HS-5 (cell line): ENCODE measurements at regions not wholly inside any gene's neighbourhood (a gene's known extent, or its start where the extent isn't known, plus 50 kb on each side); places are given as distances from the start of the nearest gene placed in this dataset.
A peak's percentile ranks its signal among the peaks of the same experiment; 100 is the strongest.

Source experiments
- DNase-seq: peaks from one replicate; pipeline ENCODE4 v3.0.0-alpha.2; 2012; ENCODE audit warnings: low read depth

DNA sequence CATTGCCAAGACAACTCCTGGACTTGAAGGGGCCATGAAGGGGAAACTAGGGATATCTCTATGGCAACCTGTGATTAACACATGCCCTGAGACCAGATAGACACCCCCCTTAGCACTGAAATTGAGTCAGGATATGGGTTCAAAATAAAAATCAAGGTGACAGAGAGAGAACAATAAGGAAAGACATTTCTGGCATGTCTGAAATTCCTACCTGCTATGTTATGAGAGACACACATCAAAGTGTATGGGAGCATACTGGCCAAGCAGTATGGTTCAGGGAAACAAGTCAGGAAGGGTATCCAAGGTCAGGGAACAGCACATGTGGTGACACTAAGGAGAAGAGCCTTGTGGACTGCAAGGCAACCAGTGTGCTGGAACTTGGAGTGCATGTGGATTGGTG is 388.7 kb downstream of the SHQ1 start:
- DNase-seq: no peak

- DNase-seq: no peak
Observed at GRCh38 chr3:72458375-72458774, 389.9 kb downstream of the SHQ1 start.

GRCh38 chr3:72454441-72454840 is 393.8 kb downstream of the SHQ1 start:
- no peak for DNase-seq

GRCh38 chr3:72453706-72454105 is 394.5 kb downstream of the SHQ1 start:
- DNase-seq: no peak

DNA sequence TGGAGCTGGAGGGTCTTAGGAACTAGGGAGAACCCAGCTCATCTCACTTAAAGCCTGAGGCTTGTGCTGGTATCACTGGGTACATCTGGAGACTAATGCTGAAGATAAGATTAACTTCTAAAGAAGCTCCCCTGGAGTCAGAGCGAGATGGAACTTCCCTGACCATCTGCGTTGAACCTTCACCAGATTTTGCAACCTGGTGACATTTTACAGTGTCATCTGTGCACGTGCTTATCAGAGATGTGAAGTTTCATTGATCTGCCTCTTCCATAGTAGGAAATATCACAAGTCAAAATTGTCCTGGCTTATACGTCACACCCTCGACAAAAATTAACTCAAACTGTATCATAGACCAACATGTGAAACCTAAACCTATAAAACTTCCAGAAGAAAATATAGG is 395.5 kb downstream of the SHQ1 start:
- no peak for DNase-seq

GRCh38 chr3:72451841-72452240 is 396.4 kb downstream of the SHQ1 start:
- DNase-seq: no peak

GRCh38 chr3:72449551-72449950 is 398.7 kb downstream of the SHQ1 start:
- DNase-seq: no peak

DNA sequence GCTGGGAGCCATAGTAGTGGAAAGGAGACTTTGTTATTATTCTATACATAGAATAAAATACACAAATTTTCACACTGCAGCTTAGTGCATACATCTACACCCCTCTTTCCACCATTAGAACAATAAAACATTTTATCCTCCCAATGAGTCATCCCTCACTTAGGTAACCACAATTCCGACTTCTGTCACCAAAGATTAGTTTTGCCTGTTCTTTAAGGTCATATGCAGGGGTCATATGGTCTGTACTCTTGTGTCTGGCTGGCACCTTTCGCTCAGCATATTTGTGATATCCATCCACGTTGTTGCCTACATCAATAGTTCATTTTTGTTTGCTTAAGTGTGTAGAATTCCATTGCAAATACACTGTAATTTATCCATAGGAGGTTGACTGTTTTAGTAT is 399.4 kb downstream of the SHQ1 start:
- no peak for DNase-seq

DNA sequence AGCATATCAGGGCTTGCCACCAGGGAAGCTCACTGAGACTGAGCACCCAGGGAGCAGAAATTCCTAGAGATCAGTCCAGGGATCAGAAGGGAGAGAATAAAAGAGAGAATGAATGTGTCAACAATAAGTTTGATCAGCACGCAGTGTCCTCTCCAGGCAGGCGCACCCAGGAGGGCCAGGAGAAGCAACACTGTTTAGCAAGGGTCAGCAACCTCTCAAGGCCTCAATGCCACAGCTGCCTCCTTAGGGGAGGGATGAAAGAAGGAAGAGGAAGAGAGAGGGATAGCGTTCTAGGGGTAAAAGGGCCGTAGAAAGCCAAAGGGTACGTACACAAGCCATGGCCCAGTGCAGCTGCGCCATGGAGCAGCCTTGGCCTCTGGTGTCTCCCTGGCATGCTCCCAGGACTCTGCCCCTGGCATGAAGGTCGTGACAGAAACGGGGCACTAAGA is 399.8 kb downstream of the SHQ1 start:
- no peak for DNase-seq

DNA sequence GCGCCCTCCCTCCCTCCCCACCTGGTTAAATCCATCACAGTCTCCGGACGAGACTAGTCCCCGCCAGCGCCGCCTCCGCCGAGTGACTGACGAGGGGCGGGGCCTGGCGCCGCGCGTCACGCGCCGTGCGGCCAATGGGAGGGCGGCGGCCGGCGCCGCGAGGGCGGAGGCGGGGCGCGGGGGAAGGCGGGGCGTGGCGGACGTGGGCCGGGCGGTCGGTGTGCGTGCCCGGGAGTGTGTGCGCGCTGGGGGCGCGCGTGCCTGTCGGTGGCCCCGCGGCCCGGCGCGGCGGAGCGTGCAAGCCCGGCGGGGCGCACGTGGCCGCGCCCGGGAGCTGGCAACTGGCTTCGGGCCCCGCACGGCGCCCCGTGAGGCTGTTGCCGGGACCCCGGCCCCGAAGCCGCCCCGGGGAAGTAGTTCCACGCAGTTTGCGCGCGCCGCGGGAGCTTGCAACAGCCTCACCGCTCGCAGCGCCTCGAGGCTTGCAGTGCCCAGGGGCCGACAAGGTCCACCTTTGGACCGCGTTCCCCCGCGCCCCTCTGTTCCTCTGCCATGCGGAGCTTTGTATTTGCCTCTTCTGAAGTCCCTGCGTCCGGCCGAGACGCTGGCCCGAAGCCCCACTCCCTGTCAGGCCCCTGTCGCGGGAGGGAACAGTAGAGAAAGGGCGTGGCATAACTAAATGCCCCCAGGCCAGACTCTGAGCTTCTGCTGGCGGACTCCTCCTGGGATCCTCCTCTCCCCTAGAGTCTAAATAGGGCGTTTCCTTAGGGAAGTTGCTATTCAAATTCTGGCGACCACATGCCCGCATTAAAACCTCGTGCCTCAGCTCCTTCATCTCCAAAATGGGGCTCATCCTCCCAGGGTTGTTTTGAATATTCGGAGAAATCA is 400.9 kb downstream of the SHQ1 start:
- peak; percentile 30 for DNase-seq

- DNase-seq: no peak
Observed at GRCh38 chr3:72446218-72447058, 401.8 kb downstream of the SHQ1 start, which contains the start of gene RYBP. TSS of gene RYBP (minus strand) at chr3:72446621.

- DNase-seq: no peak
Observed at GRCh38 chr3:72445827-72446217, 402.4 kb downstream of the SHQ1 start.

DNA sequence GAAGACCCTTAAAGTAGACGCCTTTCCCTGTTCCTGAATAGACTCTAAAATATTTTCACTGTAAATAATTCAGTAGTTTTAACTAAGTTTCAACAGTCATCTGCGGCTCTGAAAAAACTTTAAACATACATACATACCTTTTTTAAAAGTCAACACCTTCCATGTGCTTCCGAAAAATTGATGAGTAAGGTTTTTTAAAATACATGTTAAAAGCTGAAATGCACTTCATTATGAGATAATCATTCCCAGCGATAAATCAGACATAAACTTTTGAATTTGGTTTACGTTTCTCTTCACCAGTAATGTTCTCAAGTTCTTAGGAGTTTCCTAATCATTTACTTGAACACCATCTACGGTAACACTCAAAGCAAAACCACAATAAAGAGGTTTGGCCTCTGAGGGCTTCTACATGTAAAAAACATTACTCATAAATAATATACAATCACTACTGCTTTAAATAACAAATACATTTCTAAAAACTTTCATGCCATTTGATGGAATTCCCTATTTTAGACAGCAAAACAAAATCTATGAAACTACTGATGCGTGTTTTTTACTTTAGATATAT is 403.5 kb downstream of the SHQ1 start:
- no peak for DNase-seq

- DNase-seq: no peak
Observed at GRCh38 chr3:72442759-72443158, 405.5 kb downstream of the SHQ1 start.

GRCh38 chr3:72441284-72441994 is 406.8 kb downstream of the SHQ1 start:
- no peak for DNase-seq

GRCh38 chr3:72440491-72440890 is 407.8 kb downstream of the SHQ1 start:
- no peak for DNase-seq

- no peak for DNase-seq
Observed at GRCh38 chr3:72439321-72440183, 408.7 kb downstream of the SHQ1 start.

DNA sequence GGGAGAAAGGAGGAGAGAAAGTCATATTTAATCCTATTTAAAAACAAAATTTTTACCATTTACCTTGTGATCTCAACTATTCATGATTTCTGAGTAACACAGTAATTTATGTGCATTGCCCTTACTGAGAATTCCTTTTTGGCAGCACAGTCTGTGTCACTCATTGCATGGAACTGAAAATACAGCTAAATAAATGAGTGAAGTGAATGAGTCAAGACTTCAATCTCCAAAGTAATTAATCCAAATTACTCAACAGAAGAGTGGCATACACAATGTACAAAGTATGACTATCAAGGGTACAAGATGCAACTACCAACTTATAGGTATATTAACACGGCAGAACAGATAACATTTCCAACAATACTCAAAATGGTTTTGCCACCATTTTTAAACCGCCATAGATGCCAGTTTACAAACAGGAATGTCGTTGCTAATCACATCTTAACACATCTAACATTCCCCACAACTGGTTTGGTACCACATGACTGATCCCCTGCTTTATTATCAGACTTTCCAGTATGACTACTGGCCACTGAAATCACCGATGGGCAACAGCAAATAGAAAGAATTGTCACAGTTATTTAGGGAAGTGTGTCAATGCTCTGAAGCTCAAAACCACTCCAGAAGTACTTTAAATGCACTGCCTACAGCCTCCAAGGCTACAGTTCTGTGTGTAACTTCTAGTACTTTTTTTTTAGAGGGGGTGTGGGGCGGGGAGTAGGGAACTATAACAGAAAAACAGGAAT is 410.4 kb downstream of the SHQ1 start:
- DNase-seq: no peak

GRCh38 chr3:72436863-72437592 is 411.2 kb downstream of the SHQ1 start:
- DNase-seq: no peak

DNA sequence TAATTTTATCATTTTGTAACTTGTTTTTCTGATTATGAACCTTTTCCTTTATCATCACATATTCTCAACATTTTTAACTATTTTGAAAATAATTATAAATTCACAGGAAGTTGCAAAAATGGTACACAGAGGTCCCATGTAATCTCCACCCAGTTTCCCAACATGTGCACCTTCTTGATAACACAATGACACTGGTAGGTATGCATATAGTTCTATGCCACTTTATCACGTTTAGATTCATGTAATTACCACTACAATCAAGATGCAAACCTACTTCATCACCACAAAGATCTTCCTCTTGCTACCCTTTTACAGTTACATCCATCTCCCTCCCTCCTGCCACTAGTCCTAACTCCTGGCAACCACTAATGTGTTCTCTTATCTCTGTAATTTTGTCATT is 413.9 kb downstream of the SHQ1 start:
- DNase-seq: no peak
